OCI-LY1 (cell line): ENCODE measurements at regions not wholly inside any gene's neighbourhood (a gene's known extent, or its start where the extent isn't known, plus 50 kb on each side); places are given as distances from the start of the nearest gene placed in this dataset.

Source experiments
- CTCF ChIP-seq: fragments of 200-600 bp; sonication (generic), shearing (Covaris generic); IDR thresholded peaks from 2 replicates; pipeline ENCODE4 v1.5.1; 2017; ENCODE audit warnings: mild to moderate bottlenecking, antibody characterized with exemption, low read length, moderate library complexity, mixed read lengths
- EZH2 ChIP-seq: fragments of 200-600 bp; sonication (generic), shearing (Covaris generic); IDR thresholded peaks from 2 replicates; pipeline ENCODE4 v1.8.0; 2017; ENCODE audit warnings: borderline replicate concordance, mixed run types, mild to moderate bottlenecking, antibody characterized with exemption, low read length, moderate library complexity, mixed read lengths

GRCh38 chr3:34365231-34365630, 566.8 kb downstream of the PDCD6IP start:
- TF ChIP-seq CTCF, result no peak
- TF ChIP-seq EZH2, result no peak
